ENCODE measurements at regions not wholly inside any gene's neighbourhood (a gene's known extent, or its start where the extent isn't known, plus 50 kb on each side); places are given as distances from the start of the nearest gene placed in this dataset.

DNA sequence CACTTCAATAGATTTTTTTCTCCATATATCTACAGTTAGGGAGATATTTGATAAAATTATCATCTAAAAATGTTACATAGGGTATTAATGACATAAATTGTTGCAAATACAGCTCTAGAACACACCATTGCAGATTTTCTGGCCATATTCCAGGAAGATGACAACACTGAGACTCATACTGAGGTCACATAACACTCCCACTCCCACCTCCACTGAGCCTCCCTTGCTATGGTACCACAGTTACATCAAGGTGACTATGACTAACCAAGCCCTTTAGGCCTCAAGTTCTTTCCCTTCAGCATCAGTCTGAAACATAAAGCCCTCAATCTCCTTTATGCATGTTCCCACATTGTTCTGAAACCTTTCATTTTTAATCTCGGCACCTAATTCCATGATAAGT lies 932.0 kb upstream of the IGFBP7 start:
- in situ Hi-C loops (cut with MboI) (no loop called here), intact Hi-C loops (cut with micrococcal nuclease; ENCODE audit: unreplicated experiment) (no loop called here)
- no peak for TF ChIP-seq RFX5 (IDR thresholded peaks at IDR 0.05; ENCODE audit: low read depth, low read length)
- ATAC-seq (no peak), DNase-seq (ENCODE audit: low read depth, low spot score) (no peak), FAIRE-seq (no peak)
- Histone ChIP-seq H3K9me3 (replicated peaks; ENCODE audit: control insufficient read depth, insufficient read depth, low read length) (no peaks in the 10 kb centered on the region), H3K9ac (ENCODE audit: control insufficient read depth, insufficient read depth, low read length) (no peak overlapping the region), H3K79me2 (ENCODE audit: control insufficient read depth, insufficient read depth, low read length) (no peaks in the 10 kb centered on the region), H3K4me2 (ENCODE audit: control insufficient read depth, insufficient read depth) (no peak overlapping the region), H4K20me1 (ENCODE audit: control insufficient read depth, insufficient read depth) (no peaks in the 10 kb centered on the region), H2AFZ (ENCODE audit: control insufficient read depth, low read depth, low read length) (no peak overlapping the region), H3K4me3 (no peak overlapping the region), H3K27me3 (replicated peaks in 1 of 2; ENCODE audit: control insufficient read depth in 2 of 2, insufficient read depth in 2 of 2, low read length in 1 of 2) (no peaks in the 10 kb centered on the region), H3K4me1 (ENCODE audit: control insufficient read depth, insufficient read depth, low read length) (no peaks in the 10 kb centered on the region), H3K27ac (ENCODE audit: control insufficient read depth, insufficient read depth) (no peak overlapping the region), H3K36me3 (ENCODE audit: control insufficient read depth in 2 of 2, insufficient read depth in 2 of 2, low read length in 1 of 2) (no peaks in the 10 kb centered on the region)
- POLR2A ChIA-PET = no interaction called here
- WGBS (ENCODE audit: insufficient coverage, insufficient replicate concordance, low lambda C conversion rate, missing lambda C conversion rate) = 38% methylated on average over 1 of the region's 1 CpG
- CTCF ChIA-PET = no interaction called here
- no TSS peak for BruUV-seq (replicated peaks)
- SMC1A ChIA-PET (ENCODE audit: uncharacterized antibody, unreplicated experiment) = no interaction called here
- RAD21 ChIA-PET (ENCODE audit: unreplicated experiment) = no interaction called here

DNA sequence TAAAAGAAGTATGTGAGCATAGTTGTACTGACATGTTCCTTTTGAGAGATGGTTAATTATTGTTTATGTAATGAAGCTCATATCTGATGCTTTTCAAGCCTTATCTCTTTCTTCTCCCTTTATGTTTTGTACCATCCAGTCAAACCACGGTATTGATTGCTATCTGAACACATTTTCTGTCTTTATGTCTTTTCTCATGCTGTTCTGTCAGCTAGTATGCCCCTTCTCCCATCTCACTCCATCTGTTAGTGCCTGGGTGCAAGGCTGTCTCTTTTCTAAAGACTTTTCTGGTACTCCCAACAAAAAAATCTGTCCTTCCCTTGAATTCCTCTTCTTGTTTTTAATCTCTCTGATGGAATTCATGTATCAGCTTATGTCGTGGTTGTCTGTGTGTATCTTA lies 883.8 kb upstream of the IGFBP7 start:
- ChIA-PET RAD21 (ENCODE audit: unreplicated experiment) (no interaction called here), CTCF (no interaction called here), POLR2A (no interaction called here), SMC1A (ENCODE audit: uncharacterized antibody, unreplicated experiment) (no interaction called here)
- no TSS peak for BruUV-seq (replicated peaks)
- no peak for FAIRE-seq
- WGBS (ENCODE audit: insufficient coverage, insufficient replicate concordance, low lambda C conversion rate, missing lambda C conversion rate) = 0% methylated on average over 2 of the region's 2 CpGs
- no peak for ATAC-seq
- no peaks in the 10 kb centered on the region for H3K27me3 ChIP-seq (replicated peaks in 1 of 2; ENCODE audit: control insufficient read depth in 2 of 2, insufficient read depth in 2 of 2, low read length in 1 of 2)
- no peak overlapping the region for H3K27ac ChIP-seq (ENCODE audit: control insufficient read depth, insufficient read depth)
- H3K9me3 ChIP-seq (replicated peaks; ENCODE audit: control insufficient read depth, insufficient read depth, low read length) = no peaks in the 10 kb centered on the region
- H3K4me3 ChIP-seq = no peak overlapping the region
- in situ Hi-C loops (cut with MboI) = no loop called here
- no peak overlapping the region for H2AFZ ChIP-seq (ENCODE audit: control insufficient read depth, low read depth, low read length)
- TF ChIP-seq MTA3 (IDR thresholded peaks at IDR 0.05; ENCODE audit: borderline replicate concordance, low read length) (no peak), NFYA (IDR thresholded peaks at IDR 0.05; ENCODE audit: borderline replicate concordance, low read depth, low read length) (no peak), SREBF2 (IDR thresholded peaks at IDR 0.05; ENCODE audit: low read length) (no peak), POLR2AphosphoS5 (IDR thresholded peaks at IDR 0.05; ENCODE audit: low read length) (no peak), PML (IDR thresholded peaks at IDR 0.05; ENCODE audit: low read length) (no peak), EGR1 (IDR thresholded peaks at IDR 0.05; ENCODE audit: borderline replicate concordance in 1 of 2, low read depth in 2 of 2, low read length in 2 of 2) (no peak), NBN (IDR thresholded peaks at IDR 0.05) (no peak), IRF4 (IDR thresholded peaks at IDR 0.05; ENCODE audit: low read depth, low read length) (no peak), ATF7 (IDR thresholded peaks at IDR 0.05; ENCODE audit: low read depth) (no peak), CREB1 (IDR thresholded peaks at IDR 0.05; ENCODE audit: low read depth) (no peak), CBFB (IDR thresholded peaks at IDR 0.05; ENCODE audit: low read depth) (no peak), NFXL1 (IDR thresholded peaks at IDR 0.05; ENCODE audit: borderline replicate concordance) (no peak)
- H3K79me2 ChIP-seq (ENCODE audit: control insufficient read depth, insufficient read depth, low read length) = no peaks in the 10 kb centered on the region
- intact Hi-C loops (cut with micrococcal nuclease; ENCODE audit: unreplicated experiment) = no loop called here
- H3K36me3 ChIP-seq (ENCODE audit: control insufficient read depth in 2 of 2, insufficient read depth in 2 of 2, low read length in 1 of 2) = no peaks in the 10 kb centered on the region
- DNase-seq (ENCODE audit: low read depth, low spot score) = no peak
- H3K4me2 ChIP-seq (ENCODE audit: control insufficient read depth, insufficient read depth) = no peak overlapping the region
- no peak overlapping the region for H3K9ac ChIP-seq (ENCODE audit: control insufficient read depth, insufficient read depth, low read length)
- H4K20me1 ChIP-seq (ENCODE audit: control insufficient read depth, insufficient read depth) = no peaks in the 10 kb centered on the region
- H3K4me1 ChIP-seq (ENCODE audit: control insufficient read depth, insufficient read depth, low read length) = no peaks in the 10 kb centered on the region

Measured in GM12878 (cell line).